ENCODE measurements at regions not wholly inside any gene's neighbourhood (a gene's known extent, or its start where the extent isn't known, plus 50 kb on each side); places are given as distances from the start of the nearest gene placed in this dataset.

DNA sequence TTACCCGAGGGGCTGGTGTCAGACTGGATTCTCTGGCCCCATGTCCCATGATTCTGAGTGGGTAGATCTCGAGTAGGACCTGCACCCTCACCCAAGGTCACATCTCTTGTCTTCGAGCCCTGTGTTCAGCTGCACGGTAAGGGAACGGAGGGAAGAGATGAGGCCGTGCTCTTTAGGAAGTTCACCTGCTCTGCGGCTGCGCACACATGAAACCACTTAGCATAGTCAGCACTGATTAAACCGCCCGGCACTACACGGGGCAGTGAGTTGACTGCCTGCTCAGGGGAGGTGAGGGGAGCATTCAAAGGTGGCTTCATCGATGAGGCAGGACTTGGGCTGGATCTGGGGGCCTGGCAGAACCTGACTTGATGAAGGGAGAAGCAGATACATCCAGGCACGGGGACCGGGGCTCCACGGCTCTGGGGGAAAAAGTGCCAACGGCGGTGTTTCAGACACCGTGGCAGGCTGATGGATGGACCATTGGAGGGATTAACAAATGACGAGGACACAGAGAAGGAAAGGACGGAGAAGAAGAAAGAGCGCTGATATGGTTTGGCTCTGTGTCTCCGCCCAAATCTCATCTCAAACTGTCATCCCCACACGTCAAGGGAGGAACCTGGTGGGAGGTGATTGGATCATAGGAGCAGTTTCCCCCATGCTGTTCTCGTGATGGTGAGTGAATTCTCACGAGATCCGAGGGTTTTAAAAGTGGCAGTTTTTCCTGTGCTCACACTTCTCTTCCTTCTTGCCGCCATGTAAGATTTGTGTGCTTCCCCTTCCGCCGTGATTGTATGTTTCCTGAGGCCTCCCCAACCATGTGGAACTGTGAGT is 248.6 kb downstream of the CYP26B1 start (continued):
- TF ChIP-seq RBBP5 (IDR thresholded peaks at IDR 0.05; ENCODE audit: borderline replicate concordance, low read depth, low read length) (no peak), CBX5 (IDR thresholded peaks at IDR 0.05; ENCODE audit: low read depth, low read length) (no peak), KDM1A (IDR thresholded peaks at IDR 0.05; ENCODE audit: borderline replicate concordance, low read length) (no peak)
- TF ChIP-seq, protein P1, sequence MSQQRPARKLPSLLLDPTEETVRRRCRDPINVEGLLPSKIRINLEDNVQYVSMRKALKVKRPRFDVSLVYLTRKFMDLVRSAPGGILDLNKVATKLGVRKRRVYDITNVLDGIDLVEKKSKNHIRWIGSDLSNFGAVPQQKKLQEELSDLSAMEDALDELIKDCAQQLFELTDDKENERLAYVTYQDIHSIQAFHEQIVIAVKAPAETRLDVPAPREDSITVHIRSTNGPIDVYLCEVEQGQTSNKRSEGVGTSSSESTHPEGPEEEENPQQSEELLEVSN (IDR thresholded peaks at IDR 0.05) = no peak
